HCT116 (cell line): ENCODE measurements at regions not wholly inside any gene's neighbourhood (a gene's known extent, or its start where the extent isn't known, plus 50 kb on each side); places are given as distances from the start of the nearest gene placed in this dataset.

Source experiments
- ATAC-seq: fragments of 200-7000 bp; cut with Tn5 transposase; 2 replicates; pipeline ENCODE4 v1.9.1; 2020; ENCODE audit warnings: mild to moderate bottlenecking, moderate library complexity
- BruUV-seq: library from RNA; stranded (reverse); fragments of 400-500 nt; replicated peaks from 2 replicates; lab custom pipeline; 2021; lab: Mats Ljungman, UMichigan
- CTCF ChIA-PET: fragments of 300-600 bp; sonication (Branson Sonifier 250); formaldehyde crosslinking; loops from one replicate; lab custom pipeline; 2021; ENCODE audit warnings: antibody characterized with exemption; lab: Charles Lee
- POLR2A ChIA-PET: fragments of 300-600, 350-600 bp; sonication (Branson Sonifier 250); formaldehyde crosslinking; loops from one replicate; lab custom pipeline; 2021; ENCODE audit warnings: antibody characterized with exemption; lab: Charles Lee
- RAD21 ChIA-PET, 2 experiments: fragments of 300-600 bp; sonication (Branson Sonifier 250); formaldehyde crosslinking; loops; one replicate each; lab custom pipeline; 2023; ENCODE audit warnings: low total read pairs in 2 of 2; ENCODE audit not compliant: uncharacterized antibody in 2 of 2, unreplicated experiment in 2 of 2, low non-redundant PET in 1 of 2; lab: Charles Lee
- DNase-seq: peaks from one replicate; pipeline ENCODE4 v3.0.0-alpha.2; 2010; ENCODE audit warnings: low read depth, low spot score
- H2AFZ ChIP-seq: fragments of 200-600 bp; shearing (Covaris generic), sonication (generic); 2 replicates; pipeline ENCODE4 v1.6.1; 2017; ENCODE audit warnings: low read depth, mixed run types, mixed read lengths, antibody characterized with exemption, low read length; ENCODE audit not compliant: poor library complexity, severe bottlenecking
- H3K27ac ChIP-seq: 2 replicates; pipeline ENCODE4 v1.5.1; 2012; ENCODE audit warnings: low read depth, low read length
- H3K27me3 ChIP-seq: fragments of 200-600 bp; sonication (generic); 2 replicates; pipeline ENCODE4 v1.6.1; 2016; ENCODE audit warnings: mixed run types, low read length, mixed read lengths; ENCODE audit not compliant: insufficient read depth
- H3K36me3 ChIP-seq, 2 experiments: fragments of 200-500 bp in 1 of 2; fragments of 200-600 bp in 1 of 2; sonication (Bioruptor generic) in 1 of 2; sonication (generic) in 1 of 2; 2 replicates each; pipeline versions ENCODE4 v1.5.1 to v1.6.1; 2014 to 2016; ENCODE audit warnings: low read length in 2 of 2, inconsistent platforms in 1 of 2, mixed read lengths in 1 of 2, mixed run types in 1 of 2; ENCODE audit not compliant: insufficient read depth in 2 of 2, control insufficient read depth in 1 of 2
- H3K4me1 ChIP-seq, 2 experiments: fragments of 200-600 bp in 1 of 2; sonication (generic) in 1 of 2; 2 replicates each; pipeline versions ENCODE4 v1.5.1 to v1.6.1; 2012 to 2017; ENCODE audit warnings: low read length in 2 of 2, inconsistent platforms in 1 of 2, mild to moderate bottlenecking in 1 of 2, mixed read lengths in 1 of 2, mixed run types in 1 of 2, moderate library complexity in 1 of 2; ENCODE audit not compliant: insufficient read depth in 2 of 2, control insufficient read depth in 1 of 2
- H3K4me2 ChIP-seq: fragments of 200-600 bp; sonication (generic); 2 replicates; pipeline ENCODE4 v1.6.1; 2017; ENCODE audit warnings: mixed run types, low read length, mixed read lengths
- H3K4me3 ChIP-seq, 2 experiments: fragments of 200-600 bp in 1 of 2; sonication (generic) in 1 of 2; replicated peaks in 1 of 2; 2 replicates each; pipeline ENCODE4 v1.5.1; 2011 to 2016; ENCODE audit warnings: low read length in 2 of 2, control low read depth in 1 of 2, low read depth in 1 of 2, mild to moderate bottlenecking in 1 of 2, mixed read lengths in 1 of 2, mixed run types in 1 of 2
- H3K79me2 ChIP-seq: fragments of 200-600 bp; sonication (generic); 2 replicates; pipeline ENCODE4 v1.6.1; 2017; ENCODE audit warnings: mild to moderate bottlenecking, mixed run types, low read length, moderate library complexity, mixed read lengths; ENCODE audit not compliant: insufficient read depth
- H3K9ac ChIP-seq: fragments of 200-600 bp; sonication (generic); 2 replicates; pipeline ENCODE4 v1.6.1; 2016; ENCODE audit warnings: low read length, mixed read lengths
- H3K9me2 ChIP-seq: fragments of 200-600 bp; sonication (generic), shearing (Covaris generic); 2 replicates; pipeline ENCODE4 v1.6.1; 2017; ENCODE audit warnings: mixed run types, mild to moderate bottlenecking, moderate library complexity; ENCODE audit not compliant: insufficient read depth
- H3K9me3 ChIP-seq, 2 experiments: fragments of 200-500 bp in 1 of 2; fragments of 200-600 bp in 1 of 2; sonication (Bioruptor generic) in 1 of 2; sonication (generic) in 1 of 2; 2 replicates each; pipeline ENCODE4 v1.6.1; 2014 to 2017; ENCODE audit warnings: low read length in 2 of 2, mixed read lengths in 2 of 2, inconsistent platforms in 1 of 2, low read depth in 1 of 2, mild to moderate bottlenecking in 1 of 2, mixed run types in 1 of 2, moderate library complexity in 1 of 2; ENCODE audit not compliant: control insufficient read depth in 1 of 2, insufficient read depth in 1 of 2
- H4K20me1 ChIP-seq: fragments of 200-600 bp; sonication (generic), shearing (Covaris generic); 2 replicates; pipeline ENCODE4 v1.6.1; 2017; ENCODE audit warnings: mixed run types, mild to moderate bottlenecking, moderate library complexity; ENCODE audit not compliant: insufficient read depth
- CEBPB ChIP-seq: IDR thresholded peaks from 2 replicates; pipeline ENCODE4 v1.6.1; 2012; ENCODE audit warnings: low read depth
- MAX ChIP-seq: IDR thresholded peaks from 2 replicates; pipeline ENCODE4 v1.6.1; 2012
- POLR2A ChIP-seq: IDR thresholded peaks from 2 replicates; pipeline ENCODE4 v1.7.0; 2011; ENCODE audit warnings: borderline replicate concordance; ENCODE audit not compliant: insufficient read depth, insufficient read length; ENCODE audit errors: extremely low read depth
- SP1 ChIP-seq: IDR thresholded peaks from 2 replicates; pipeline ENCODE4 v1.6.1; 2012; ENCODE audit warnings: low read depth
- SRF ChIP-seq: IDR thresholded peaks from 2 replicates; pipeline ENCODE4 v1.6.1; 2012; ENCODE audit warnings: low read depth
- ZNF274 ChIP-seq: fragments of 200-500 bp; sonication (Bioruptor generic); IDR thresholded peaks from 2 replicates; pipeline ENCODE4 v1.6.1; 2014; ENCODE audit warnings: mild to moderate bottlenecking, low read depth, low read length, inconsistent platforms
- intact Hi-C: fragments of 100-400 bp; cut with micrococcal nuclease; formaldehyde crosslinking; loops from 2 replicates; pipeline ENCODE4 v1.10.0; 2022
- TF ChIP-seq, protein P1 (sequence below): IDR thresholded peaks from 2 replicates; pipeline ENCODE4 v1.6.1; 2012; ENCODE audit warnings: low read depth
- TF ChIP-seq, protein P2 (sequence below): IDR thresholded peaks from 2 replicates; pipeline ENCODE4 v1.6.1; 2011; ENCODE audit warnings: mild to moderate bottlenecking, low read length, moderate library complexity; ENCODE audit not compliant: insufficient replicate concordance; ENCODE audit errors: extremely low read depth

- no peak for ATAC-seq
- H3K27ac ChIP-seq = no peak overlapping the region
- H3K4me3 ChIP-seq = no peak overlapping the region
- H3K79me2 ChIP-seq = no peaks in the 10 kb centered on the region
- ChIA-PET RAD21 (no interaction called here), CTCF (no interaction called here), POLR2A (no interaction called here)
- H2AFZ ChIP-seq = no peak overlapping the region
- H3K9me3 ChIP-seq = no peaks in the 10 kb centered on the region
- H3K9ac ChIP-seq = no peak overlapping the region
- no peak overlapping the region for H3K4me2 ChIP-seq
- H4K20me1 ChIP-seq = no peaks in the 10 kb centered on the region
- BruUV-seq = no TSS peak
- no peaks in the 10 kb centered on the region for H3K36me3 ChIP-seq
- 0 out of 4 replicates have a peak, but pooled peaks cover 0 to 6% of the 10 kb centered on the region in 2 experiments for H3K4me1 ChIP-seq
- no peaks in the 10 kb centered on the region for H3K27me3 ChIP-seq
- intact Hi-C loops = no loop called here
- no peaks in the 10 kb centered on the region for H3K9me2 ChIP-seq
- TF ChIP-seq MAX (no peak), CEBPB (no peak), SRF (no peak), POLR2A (no peak), ZNF274 (no peak), SP1 (no peak)
- TF ChIP-seq, protein P1, sequence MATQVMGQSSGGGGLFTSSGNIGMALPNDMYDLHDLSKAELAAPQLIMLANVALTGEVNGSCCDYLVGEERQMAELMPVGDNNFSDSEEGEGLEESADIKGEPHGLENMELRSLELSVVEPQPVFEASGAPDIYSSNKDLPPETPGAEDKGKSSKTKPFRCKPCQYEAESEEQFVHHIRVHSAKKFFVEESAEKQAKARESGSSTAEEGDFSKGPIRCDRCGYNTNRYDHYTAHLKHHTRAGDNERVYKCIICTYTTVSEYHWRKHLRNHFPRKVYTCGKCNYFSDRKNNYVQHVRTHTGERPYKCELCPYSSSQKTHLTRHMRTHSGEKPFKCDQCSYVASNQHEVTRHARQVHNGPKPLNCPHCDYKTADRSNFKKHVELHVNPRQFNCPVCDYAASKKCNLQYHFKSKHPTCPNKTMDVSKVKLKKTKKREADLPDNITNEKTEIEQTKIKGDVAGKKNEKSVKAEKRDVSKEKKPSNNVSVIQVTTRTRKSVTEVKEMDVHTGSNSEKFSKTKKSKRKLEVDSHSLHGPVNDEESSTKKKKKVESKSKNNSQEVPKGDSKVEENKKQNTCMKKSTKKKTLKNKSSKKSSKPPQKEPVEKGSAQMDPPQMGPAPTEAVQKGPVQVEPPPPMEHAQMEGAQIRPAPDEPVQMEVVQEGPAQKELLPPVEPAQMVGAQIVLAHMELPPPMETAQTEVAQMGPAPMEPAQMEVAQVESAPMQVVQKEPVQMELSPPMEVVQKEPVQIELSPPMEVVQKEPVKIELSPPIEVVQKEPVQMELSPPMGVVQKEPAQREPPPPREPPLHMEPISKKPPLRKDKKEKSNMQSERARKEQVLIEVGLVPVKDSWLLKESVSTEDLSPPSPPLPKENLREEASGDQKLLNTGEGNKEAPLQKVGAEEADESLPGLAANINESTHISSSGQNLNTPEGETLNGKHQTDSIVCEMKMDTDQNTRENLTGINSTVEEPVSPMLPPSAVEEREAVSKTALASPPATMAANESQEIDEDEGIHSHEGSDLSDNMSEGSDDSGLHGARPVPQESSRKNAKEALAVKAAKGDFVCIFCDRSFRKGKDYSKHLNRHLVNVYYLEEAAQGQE = no peak
- TF ChIP-seq, protein P2, sequence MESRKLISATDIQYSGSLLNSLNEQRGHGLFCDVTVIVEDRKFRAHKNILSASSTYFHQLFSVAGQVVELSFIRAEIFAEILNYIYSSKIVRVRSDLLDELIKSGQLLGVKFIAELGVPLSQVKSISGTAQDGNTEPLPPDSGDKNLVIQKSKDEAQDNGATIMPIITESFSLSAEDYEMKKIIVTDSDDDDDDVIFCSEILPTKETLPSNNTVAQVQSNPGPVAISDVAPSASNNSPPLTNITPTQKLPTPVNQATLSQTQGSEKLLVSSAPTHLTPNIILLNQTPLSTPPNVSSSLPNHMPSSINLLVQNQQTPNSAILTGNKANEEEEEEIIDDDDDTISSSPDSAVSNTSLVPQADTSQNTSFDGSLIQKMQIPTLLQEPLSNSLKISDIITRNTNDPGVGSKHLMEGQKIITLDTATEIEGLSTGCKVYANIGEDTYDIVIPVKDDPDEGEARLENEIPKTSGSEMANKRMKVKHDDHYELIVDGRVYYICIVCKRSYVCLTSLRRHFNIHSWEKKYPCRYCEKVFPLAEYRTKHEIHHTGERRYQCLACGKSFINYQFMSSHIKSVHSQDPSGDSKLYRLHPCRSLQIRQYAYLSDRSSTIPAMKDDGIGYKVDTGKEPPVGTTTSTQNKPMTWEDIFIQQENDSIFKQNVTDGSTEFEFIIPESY = no peak
- no peak for DNase-seq
Observed at GRCh38 chr5:143492783-143493182, 89.3 kb upstream of the NR3C1 start.
